HUDEP-2 (cell line): ENCODE measurements at regions not wholly inside any gene's neighbourhood (a gene's known extent, or its start where the extent isn't known, plus 50 kb on each side); places are given as distances from the start of the nearest gene placed in this dataset.
"Not testable (repeated sequence)": the region's sequence is repeated elsewhere in the genome, so short reads cannot be mapped to it uniquely, and the experiment has no call there.

Source experiments
- DNase-seq, 76 experiments: peaks; one replicate each; lab custom pipeline; 2025; ENCODE audit not compliant: unreplicated experiment in 76 of 76; lab: John Stamatoyannopoulos, UW

- no peak for DNase-seq
Measured at GRCh38 chr3:4897765-4898453, 81.3 kb upstream of the BHLHE40 start.

GRCh38 chr3:4898454-4899313 is 80.6 kb upstream of the BHLHE40 start:
- DNase-seq: peak in 2 of 76 experiments; percentile 11 to 32

GRCh38 chr3:4899710-4900109 is 79.5 kb upstream of the BHLHE40 start:
- no peak for DNase-seq

GRCh38 chr3:4900298-4900697 is 78.9 kb upstream of the BHLHE40 start:
- no peak for DNase-seq

DNA sequence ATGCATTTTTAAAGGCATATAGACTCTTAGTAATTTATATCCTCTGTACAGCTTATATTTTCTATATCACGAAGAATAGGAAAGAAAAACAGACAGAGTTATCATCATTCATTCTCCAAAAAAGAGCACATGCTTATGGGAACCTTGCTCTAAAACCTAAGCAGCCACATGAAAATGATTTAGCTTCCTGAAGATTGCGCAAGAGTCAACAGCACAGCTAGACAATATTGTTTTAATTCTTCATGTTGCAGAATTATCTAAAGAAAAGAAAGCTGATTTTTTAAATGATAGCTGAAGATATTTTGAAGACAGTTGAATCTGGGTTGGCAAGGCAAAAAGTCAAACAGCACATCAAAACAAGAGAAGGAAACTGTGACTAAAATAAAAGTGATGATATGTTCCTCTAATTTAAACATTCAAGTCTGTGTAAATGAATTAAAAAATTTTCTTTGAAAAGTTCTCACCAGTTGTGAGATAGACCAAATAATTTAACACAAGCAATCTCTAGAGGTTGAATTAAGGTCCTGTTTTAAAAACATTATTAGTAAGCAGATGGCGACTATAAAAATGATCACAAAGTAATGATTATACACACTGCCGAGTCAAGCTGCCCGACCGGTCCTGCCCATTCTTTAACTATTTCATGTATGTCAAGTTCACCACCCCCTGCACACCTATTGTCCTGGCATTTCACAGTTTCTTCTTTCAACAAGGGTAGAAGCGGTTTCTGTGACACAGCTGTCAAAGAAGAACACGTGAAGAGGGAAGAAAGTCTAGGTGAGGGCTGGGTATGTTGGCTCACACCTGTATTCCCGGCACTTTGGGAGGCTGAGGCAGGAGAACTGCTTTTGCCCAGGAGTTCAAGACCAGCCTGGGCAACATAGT is 74.2 kb upstream of the BHLHE40 start:
- DNase-seq: no peak

- DNase-seq: peak in 2 of 76 experiments; percentile 2 to 12
Measured at GRCh38 chr3:4906107-4906621, 73.1 kb upstream of the BHLHE40 start.

- no peak for DNase-seq
Measured at GRCh38 chr3:4907050-4907449, 72.2 kb upstream of the BHLHE40 start.

- DNase-seq: no peak
Measured at GRCh38 chr3:4907643-4908432, 71.4 kb upstream of the BHLHE40 start.

- no peak for DNase-seq
Measured at GRCh38 chr3:4908433-4909156, 70.6 kb upstream of the BHLHE40 start.

- no peak for DNase-seq
Measured at GRCh38 chr3:4914464-4914863, 64.8 kb upstream of the BHLHE40 start.

DNA sequence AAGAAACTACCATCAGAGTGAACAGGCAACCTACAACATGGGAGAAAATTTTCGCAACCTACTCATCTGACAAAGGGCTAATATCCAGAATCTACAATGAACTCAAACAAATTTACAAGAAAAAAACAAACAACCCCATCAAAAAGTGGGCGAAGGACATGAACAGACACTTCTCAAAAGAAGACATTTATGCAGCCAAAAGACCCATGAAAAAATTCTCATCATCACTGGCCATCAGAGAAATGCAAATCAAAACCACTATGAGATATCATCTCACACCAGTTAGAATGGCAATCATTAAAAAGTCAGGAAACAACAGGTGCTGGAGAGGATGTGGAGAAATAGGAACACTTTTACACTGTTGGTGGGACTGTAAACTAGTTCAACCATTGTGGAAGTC is 57.6 kb upstream of the BHLHE40 start:
- not testable (repeated sequence) for DNase-seq

GRCh38 chr3:4926892-4927291 is 52.3 kb upstream of the BHLHE40 start:
- DNase-seq: no peak

GRCh38 chr3:4928277-4928789 is 50.9 kb upstream of the BHLHE40 start:
- DNase-seq: no peak
